ENCODE measurements at regions not wholly inside any gene's neighbourhood (a gene's known extent, or its start where the extent isn't known, plus 50 kb on each side); places are given as distances from the start of the nearest gene placed in this dataset.
"Not testable (repeated sequence)": the region's sequence is repeated elsewhere in the genome, so short reads cannot be mapped to it uniquely, and the experiment has no call there.

DNA sequence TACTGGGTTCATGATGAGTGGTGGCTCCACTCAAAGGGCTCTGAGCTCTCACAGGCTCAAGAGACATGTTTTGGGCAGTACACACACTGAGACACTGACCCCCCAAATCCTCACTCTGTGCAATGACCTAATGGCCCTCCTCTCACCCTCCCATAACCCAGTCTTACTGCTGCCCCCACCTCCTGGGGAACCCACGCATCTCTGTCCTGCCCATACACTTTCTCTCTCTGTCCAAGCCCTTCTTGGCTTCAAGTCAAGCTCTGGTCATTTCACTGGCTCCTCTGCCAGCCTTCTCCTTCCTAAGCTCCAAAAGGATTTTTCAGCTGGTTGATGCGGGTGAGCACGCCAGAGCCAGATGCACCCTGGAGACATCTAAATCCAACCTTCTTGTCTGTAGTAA lies 187.9 kb upstream of the TSHZ3 start:
- DNase-seq (ENCODE audit: low read depth): no peak
- H3K4me3 ChIP-seq (ENCODE audit: low read depth, low read length): no peak overlapping the region
- TF ChIP-seq, protein P1, sequence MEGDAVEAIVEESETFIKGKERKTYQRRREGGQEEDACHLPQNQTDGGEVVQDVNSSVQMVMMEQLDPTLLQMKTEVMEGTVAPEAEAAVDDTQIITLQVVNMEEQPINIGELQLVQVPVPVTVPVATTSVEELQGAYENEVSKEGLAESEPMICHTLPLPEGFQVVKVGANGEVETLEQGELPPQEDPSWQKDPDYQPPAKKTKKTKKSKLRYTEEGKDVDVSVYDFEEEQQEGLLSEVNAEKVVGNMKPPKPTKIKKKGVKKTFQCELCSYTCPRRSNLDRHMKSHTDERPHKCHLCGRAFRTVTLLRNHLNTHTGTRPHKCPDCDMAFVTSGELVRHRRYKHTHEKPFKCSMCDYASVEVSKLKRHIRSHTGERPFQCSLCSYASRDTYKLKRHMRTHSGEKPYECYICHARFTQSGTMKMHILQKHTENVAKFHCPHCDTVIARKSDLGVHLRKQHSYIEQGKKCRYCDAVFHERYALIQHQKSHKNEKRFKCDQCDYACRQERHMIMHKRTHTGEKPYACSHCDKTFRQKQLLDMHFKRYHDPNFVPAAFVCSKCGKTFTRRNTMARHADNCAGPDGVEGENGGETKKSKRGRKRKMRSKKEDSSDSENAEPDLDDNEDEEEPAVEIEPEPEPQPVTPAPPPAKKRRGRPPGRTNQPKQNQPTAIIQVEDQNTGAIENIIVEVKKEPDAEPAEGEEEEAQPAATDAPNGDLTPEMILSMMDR (IDR thresholded peaks at IDR 0.05; ENCODE audit: insufficient read depth, low read length): no peak

DNA sequence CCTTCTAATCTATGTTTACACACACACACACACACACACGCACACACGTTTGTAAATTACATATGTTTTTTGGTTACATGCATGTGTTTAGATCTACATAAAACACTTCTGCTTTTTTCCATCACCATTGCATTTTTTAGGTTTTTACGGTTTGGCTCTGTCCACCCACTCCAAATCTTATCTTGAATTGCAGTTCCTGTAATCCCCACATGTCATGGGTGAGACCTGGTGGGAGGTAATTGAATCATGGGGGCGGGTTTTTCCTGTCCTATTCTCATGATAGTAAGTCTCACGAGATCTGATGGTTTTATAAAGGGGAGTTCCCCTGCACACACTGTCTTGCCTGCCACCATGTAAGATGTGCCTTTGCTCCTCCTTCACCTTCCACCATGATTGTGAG lies 188.7 kb upstream of the TSHZ3 start:
- not testable (repeated sequence) for DNase-seq (ENCODE audit: low read depth); H3K4me3 ChIP-seq (ENCODE audit: low read depth, low read length)

DNA sequence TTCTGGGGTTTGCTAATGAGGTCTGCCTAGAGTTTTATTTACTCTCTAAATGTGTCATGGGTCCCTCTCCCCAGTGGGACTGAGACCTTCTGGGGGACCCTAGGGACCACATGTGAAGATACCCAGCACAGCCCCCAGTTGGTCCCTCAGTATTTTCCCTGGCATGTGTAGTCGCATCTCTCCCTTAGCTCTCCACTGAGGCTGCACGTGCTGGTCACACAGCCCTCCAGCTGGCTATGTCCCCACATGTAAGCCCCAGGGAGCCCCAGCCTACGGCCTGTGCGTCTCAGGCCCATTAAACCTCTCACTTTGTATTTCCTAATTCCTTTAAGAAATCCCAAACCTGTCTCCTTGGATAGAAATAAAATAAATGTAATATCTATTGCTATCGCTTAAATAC lies 189.6 kb upstream of the TSHZ3 start:
- TF ChIP-seq, protein P1 (IDR thresholded peaks at IDR 0.05; ENCODE audit: insufficient read depth, low read length): no peak

DNA sequence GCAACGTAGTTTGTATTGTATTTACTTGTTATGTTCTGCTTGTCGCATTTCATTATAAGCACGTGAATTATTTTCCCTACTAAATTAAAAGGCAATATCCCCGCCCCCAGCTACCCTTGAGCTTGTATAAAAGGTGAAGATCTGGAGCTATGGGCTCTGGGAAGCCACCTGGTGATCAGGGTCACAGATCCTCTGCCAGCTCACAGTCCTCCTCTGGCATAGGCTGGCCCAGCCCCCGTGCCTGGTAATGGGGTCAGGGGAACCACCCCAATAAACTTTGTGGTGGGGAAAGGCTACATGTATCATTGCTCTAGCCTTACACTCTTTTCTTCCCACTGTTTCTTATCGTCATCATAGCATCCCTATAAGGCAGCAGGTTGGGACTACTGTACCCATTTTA lies 190.2 kb upstream of the TSHZ3 start:
- DNase-seq (ENCODE audit: low read depth): no peak
- TF ChIP-seq, protein P1 (IDR thresholded peaks at IDR 0.05; ENCODE audit: insufficient read depth, low read length): no peak
- H3K4me3 ChIP-seq (ENCODE audit: low read depth, low read length): no peak overlapping the region

More for the DNA sequence above, 189.6 kb upstream of the TSHZ3 start:
- DNase-seq (ENCODE audit: low read depth): no peak
- H3K4me3 ChIP-seq (ENCODE audit: low read depth, low read length): no peak overlapping the region

DNA sequence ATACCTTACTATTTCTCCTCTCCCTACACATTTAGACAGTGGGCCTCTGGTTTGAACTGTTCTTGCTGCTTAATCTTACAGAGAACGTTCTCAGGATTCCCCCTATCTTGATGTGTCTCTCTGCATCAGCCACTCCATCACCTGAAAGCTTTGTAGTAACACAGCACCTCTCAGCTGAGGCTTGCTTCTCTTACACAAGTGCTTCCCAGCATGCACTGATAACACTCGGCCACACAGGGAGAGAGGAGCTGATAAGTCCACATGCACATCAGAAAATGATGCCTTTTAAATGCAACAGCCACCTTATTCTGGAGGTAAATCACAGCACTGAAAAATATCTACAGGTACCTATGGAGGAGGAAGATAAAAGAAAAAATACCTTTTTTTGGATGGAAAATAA lies 192.2 kb upstream of the TSHZ3 start:
- no peak for DNase-seq (ENCODE audit: low read depth)
- TF ChIP-seq, protein P1 (IDR thresholded peaks at IDR 0.05; ENCODE audit: insufficient read depth, low read length): no peak
- no peak overlapping the region for H3K4me3 ChIP-seq (ENCODE audit: low read depth, low read length)

DNA sequence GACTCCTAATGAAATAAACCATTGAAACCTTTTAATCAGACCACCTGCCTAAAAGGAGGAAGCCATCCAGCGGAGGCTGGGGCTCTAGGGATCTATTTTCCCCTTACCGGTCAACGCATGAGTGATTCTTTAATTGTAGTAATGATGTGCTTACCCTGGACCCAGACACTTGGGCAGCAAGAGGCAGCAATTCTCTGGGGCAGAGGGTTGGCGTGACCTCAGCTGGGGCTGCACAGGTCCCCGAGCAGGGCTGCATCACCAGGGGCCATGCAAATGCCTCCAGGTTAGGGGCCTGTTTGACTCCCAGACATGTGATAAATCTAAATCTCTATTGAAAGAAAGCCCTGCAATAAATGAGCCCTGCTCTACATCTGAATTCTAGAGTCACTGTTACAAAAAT lies 194.2 kb upstream of the TSHZ3 start:
- DNase-seq (ENCODE audit: low read depth): no peak
- no peak overlapping the region for H3K4me3 ChIP-seq (ENCODE audit: low read depth, low read length)
- TF ChIP-seq, protein P1 (IDR thresholded peaks at IDR 0.05; ENCODE audit: insufficient read depth, low read length): no peak

DNA sequence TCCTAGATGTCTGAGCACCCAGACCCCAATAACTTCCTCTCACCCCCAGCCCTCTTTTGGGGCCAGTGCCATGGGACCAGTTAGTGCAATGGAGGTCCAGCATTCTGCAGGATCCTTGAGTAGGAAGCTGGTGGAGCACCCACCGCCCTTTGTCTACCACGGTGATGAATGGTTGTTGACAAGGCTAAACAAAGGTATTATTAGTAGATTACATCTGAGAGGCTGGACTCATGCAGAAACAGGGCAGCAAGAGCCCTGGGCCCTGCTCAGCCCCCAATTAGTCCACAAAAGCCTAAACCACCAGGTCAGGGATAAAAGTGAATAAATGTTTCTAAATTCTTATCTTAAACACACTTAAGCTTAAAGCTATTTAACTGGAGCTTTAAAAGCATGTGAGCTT lies 196.5 kb upstream of the TSHZ3 start:
- TF ChIP-seq, protein P1 (IDR thresholded peaks at IDR 0.05; ENCODE audit: insufficient read depth, low read length): no peak
- DNase-seq (ENCODE audit: low read depth): no peak
- H3K4me3 ChIP-seq (ENCODE audit: low read depth, low read length): no peak overlapping the region
